ENCODE measurements at regions not wholly inside any gene's neighbourhood (a gene's known extent, or its start where the extent isn't known, plus 50 kb on each side); places are given as distances from the start of the nearest gene placed in this dataset.
"Not testable (repeated sequence)": the region's sequence is repeated elsewhere in the genome, so short reads cannot be mapped to it uniquely, and the experiment has no call there.

DNA sequence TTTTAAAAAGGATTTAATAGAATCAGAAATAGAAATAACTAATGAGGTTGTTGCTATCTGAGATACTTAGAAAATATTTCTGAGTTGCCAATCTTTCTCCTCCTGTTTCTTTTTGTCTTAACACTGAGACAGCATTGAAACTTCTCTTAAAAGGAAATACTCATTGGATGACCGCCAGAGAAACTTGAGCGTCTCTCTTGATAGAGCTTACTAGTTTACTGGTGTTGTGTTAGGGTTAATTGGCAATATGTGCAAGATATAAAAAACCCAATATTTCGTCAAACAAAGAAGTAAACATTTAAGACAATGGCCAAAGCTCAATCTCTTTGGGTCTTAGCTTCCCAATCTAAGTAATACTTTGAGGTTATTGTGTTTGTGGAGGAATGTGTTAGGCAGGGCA lies 176.4 kb upstream of the CHD1 start:
- no peak for DNase-seq

GRCh38 chr5:99104538-99105132 lies 175.8 kb upstream of the CHD1 start:
- peak in 1 of 2 experiments; percentile 48 for DNase-seq

GRCh38 chr5:99102073-99102697 lies 173.4 kb upstream of the CHD1 start:
- no peak for DNase-seq

DNA sequence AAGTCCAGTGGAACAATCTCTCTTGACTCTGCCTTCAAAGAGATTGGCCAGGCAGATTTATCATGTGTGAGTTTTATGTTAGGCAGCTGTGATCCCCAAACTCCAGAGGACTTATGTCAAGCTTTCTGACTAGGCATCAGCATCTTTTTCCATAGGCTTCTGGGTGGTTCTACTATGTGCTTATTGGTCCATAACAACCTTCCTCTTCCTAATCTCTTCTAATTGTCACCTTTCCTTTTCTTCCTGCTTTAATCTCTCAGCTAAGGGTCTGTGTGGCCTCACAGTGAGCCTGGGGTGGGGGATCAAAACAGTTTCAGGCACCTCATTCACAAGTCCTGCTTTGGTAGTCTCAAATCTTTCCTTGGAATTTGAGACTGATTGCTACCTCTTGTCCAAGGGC lies 170.9 kb upstream of the CHD1 start:
- no peak for DNase-seq

- DNase-seq: no peak
Observed at GRCh38 chr5:99089822-99090549, 161.2 kb upstream of the CHD1 start.

- no peak for DNase-seq
Observed at GRCh38 chr5:99088309-99088708, 159.5 kb upstream of the CHD1 start.

DNA sequence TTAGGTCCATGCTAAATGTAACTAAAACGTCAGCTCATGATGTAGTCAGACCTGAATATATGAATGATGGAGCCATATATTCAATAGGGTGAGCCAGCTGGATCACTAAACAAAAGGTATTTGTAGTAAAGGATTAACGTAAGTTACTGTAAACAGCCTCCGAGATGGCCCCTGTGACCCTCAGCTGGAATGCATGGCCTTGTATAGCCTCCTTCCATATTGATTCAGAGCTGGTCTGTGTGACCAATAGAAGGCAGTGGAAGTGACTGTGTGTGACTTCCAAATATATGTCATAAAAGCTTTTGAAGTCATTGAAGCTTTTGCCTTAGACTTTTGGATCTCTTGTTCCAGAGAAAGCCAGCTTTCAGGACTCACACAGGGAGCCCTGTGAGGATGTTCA lies 154.4 kb upstream of the CHD1 start:
- no peak for DNase-seq

- DNase-seq: no peak
Observed at GRCh38 chr5:99081711-99082110, 152.9 kb upstream of the CHD1 start.

- DNase-seq: no peak
Observed at GRCh38 chr5:99076723-99077640, 148.2 kb upstream of the CHD1 start.

DNA sequence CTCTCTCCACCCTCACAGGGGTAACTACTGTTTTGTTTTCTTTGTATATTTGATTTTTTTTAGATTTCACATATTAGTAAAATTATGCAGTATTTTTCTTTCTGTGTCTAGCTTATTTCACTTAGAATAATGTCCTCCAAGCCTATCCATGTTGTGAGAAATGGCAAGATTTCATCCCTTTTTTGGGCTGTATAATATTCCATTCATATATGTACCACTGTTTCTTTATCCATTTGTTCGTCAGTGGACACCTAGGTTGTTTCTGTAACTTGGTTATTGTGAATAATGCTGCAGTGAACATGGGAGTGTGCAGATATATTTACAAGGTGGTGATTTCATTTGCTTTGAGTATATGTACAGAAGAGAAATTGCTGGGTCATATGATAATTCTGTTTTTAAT lies 144.0 kb upstream of the CHD1 start:
- DNase-seq: no peak

DNA sequence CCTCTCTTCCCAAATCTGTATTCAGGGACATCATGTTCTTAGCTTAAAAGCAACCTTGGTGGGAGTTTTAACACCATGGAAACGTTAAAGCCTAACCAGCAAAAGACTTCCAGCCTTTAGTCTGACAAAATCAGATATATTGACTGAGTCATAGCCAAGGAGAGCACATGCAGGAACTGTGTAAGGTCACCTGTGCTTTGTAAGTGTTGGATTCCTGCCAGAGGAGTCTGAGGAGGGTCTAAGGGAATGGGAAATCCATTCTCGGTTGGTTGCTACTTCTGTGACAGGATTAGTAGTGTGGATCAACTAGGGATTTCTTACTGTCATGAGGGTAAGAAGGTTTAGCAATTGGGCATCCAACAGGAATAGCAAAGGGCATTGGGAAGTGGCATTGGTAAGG lies 142.0 kb upstream of the CHD1 start:
- no peak for DNase-seq

DNA sequence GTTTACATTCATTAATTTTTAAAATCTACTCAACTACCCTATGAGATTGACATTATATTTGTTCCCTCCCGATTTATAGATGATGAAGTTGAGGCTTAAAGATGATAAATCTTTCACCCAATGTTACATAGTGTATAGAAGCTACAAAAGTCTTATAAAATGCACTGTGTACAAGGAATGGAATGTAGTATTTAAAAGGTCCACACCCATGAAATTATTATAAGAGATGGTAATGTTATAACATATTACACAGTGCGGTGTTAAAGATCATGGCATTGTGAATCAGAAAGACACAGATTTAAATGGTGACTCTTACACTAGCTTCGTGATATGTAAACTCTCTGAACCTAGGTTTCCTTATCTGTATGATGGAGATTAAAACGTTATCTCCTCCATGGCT lies 141.6 kb upstream of the CHD1 start:
- DNase-seq: no peak

GRCh38 chr5:99068944-99069650 lies 140.3 kb upstream of the CHD1 start:
- DNase-seq: no peak

DNA sequence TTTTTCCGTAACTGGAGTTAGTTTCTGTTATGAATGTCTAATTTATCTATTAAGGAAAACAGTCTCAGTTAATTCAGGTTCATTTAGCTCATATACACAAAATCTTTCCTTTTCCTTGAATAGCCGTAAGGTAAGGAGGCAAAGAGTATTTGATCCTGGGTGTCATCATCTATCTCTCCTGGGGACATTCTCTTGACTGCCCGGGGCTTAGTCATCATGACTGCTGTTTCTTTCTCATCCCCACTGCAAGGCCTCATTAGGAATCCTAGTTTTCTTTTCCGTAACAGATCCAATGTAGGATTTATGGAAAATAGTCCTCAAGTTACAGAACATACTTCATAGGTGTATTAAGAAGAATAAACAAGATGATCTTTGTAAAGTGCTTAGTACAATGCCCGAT lies 134.9 kb upstream of the CHD1 start:
- DNase-seq: no peak

- DNase-seq: no peak
Observed at GRCh38 chr5:99061711-99062110, 132.9 kb upstream of the CHD1 start.

DNA sequence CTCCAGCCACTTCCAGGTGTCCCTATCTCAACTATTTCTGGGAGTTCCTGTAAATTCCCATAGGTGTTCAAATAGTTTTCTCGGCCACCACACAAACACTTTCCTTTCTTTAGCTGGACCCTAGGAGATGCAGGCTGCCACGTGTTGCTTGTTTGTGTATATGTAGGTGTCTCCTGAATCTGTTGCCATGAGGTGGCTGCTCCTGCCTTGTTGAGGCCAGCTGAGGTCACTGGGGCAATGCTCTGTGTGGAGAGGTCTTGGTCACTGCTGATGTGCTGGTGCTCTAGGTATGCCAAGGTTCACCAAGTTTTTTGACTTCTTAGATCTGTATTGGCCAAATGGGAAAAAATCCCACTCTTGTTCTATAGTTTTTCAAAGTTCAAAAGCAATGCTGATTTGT lies 132.5 kb upstream of the CHD1 start:
- no peak for DNase-seq

GRCh38 chr5:99060306-99061261 lies 131.8 kb upstream of the CHD1 start:
- DNase-seq: peak; percentile 16 to 74

- DNase-seq: no peak
Observed at GRCh38 chr5:99059685-99060084, 130.9 kb upstream of the CHD1 start.

GRCh38 chr5:99058466-99058865 lies 129.7 kb upstream of the CHD1 start:
- DNase-seq: no peak

DNA sequence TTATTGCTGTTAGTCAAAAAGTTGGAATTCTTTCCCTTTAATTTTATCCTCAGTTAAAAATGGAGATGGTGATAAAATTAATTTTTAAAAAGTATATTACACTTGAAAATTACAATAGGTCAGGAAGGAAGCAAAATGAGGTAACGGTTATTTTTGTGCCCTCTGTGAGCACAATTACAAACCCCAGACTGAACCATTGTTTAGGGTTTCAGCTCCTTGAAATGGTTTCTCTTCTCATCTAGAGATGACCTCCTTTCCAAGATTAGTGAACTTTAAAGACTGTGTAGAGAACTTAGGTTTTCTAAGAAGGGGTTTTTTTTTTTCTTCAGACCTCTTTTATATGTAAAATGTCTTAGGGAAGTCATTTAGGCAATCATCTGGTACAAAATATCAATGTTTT lies 126.2 kb upstream of the CHD1 start:
- no peak for DNase-seq

GRCh38 chr5:99045871-99046270 lies 117.1 kb upstream of the CHD1 start:
- DNase-seq: no peak

DNA sequence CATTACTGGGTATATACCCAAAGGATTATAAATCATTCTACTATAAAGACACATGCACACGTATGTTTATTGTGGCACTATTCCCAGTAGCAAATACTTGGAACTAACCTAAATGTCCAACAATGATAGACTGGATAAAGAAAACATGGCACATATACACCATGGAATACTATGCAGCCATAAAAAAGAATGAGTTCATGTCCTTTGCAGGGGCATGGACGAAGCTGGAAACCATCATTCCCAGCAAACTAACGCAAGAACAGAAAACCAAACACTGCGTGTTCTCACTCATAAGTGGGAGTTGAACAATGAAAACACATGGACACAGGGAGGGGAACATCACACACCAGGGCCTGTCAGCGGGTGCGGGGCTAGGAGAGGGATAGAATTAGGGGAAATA lies 114.5 kb upstream of the CHD1 start:
- not testable (repeated sequence) for DNase-seq
